ENCODE measurements at regions not wholly inside any gene's neighbourhood (a gene's known extent, or its start where the extent isn't known, plus 50 kb on each side); places are given as distances from the start of the nearest gene placed in this dataset.
"Not testable (repeated sequence)": the region's sequence is repeated elsewhere in the genome, so short reads cannot be mapped to it uniquely, and the experiment has no call there.

DNA sequence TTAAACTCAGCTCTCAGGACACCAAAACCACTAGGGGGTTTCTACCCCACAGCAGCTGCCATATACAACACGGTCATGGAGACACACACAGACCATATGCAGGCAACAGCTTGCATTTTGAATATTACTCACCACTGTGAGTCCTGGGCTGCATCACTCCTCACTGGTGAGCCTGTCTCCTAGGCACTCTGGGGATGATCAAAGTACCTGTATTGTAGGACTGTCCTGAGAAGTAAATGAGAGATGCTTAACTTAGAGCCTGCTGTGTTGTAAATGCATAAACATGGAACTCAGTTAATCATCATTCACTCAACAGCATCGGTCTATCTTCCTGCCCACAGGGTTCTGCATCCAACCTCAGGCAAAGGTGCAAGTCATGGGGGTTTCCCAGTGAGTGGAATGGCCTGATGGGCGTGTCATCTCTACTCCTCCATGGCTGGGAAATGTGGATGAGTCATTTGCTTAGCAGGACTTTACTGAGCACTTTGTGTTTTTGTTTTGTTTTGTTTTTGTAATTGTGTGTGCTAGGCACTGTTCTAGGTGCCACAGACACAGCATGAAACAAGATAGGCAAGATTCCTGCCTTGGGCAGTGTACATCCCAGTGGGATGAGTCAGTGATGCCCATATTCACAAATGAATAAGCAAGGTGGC is 1141.2 kb upstream of the TMEM132C start:
- TF ChIP-seq, protein P1, sequence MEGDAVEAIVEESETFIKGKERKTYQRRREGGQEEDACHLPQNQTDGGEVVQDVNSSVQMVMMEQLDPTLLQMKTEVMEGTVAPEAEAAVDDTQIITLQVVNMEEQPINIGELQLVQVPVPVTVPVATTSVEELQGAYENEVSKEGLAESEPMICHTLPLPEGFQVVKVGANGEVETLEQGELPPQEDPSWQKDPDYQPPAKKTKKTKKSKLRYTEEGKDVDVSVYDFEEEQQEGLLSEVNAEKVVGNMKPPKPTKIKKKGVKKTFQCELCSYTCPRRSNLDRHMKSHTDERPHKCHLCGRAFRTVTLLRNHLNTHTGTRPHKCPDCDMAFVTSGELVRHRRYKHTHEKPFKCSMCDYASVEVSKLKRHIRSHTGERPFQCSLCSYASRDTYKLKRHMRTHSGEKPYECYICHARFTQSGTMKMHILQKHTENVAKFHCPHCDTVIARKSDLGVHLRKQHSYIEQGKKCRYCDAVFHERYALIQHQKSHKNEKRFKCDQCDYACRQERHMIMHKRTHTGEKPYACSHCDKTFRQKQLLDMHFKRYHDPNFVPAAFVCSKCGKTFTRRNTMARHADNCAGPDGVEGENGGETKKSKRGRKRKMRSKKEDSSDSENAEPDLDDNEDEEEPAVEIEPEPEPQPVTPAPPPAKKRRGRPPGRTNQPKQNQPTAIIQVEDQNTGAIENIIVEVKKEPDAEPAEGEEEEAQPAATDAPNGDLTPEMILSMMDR (IDR thresholded peaks at IDR 0.05): no peak
- Mint-ChIP-seq H3K4me3 (ENCODE audit: unreplicated experiment) (no peak overlapping the region), H3K4me1 (ENCODE audit: unreplicated experiment) (peaks cover 4% of the 10 kb centered on the region), H3K9me3 (ENCODE audit: unreplicated experiment) (no peaks in the 10 kb centered on the region), H3K27me3 (ENCODE audit: unreplicated experiment) (peaks cover 7% of the 10 kb centered on the region), H3K27ac (ENCODE audit: unreplicated experiment) (no peak overlapping the region), H3K36me3 (ENCODE audit: unreplicated experiment) (no peaks in the 10 kb centered on the region)
- DNase-seq (ENCODE audit: extremely low spot score, unreplicated experiment): no peak

DNA sequence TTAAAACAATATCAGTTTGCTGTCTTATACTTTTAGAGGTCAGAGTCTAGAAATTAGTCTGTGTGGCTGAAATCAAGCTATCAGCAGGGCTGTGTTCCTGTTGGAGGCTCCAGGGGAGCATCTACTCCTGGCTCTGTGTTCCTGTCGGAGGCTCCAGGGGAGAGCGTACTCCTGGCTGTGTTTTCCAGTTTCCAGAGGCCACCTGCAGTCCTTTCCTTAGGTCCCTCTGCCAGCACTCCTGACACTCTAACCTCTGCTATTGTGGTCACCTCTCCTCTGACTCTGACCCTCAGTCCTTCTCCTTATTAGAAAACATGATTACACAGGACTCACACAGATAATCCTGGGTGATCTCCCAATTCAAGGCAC is 1140.7 kb upstream of the TMEM132C start:
- TF ChIP-seq, protein P1 (IDR thresholded peaks at IDR 0.05): no peak
- Mint-ChIP-seq H3K4me1 (ENCODE audit: unreplicated experiment) (peaks cover 4% of the 10 kb centered on the region), H3K27me3 (ENCODE audit: unreplicated experiment) (peaks cover 7% of the 10 kb centered on the region), H3K4me3 (ENCODE audit: unreplicated experiment) (no peak overlapping the region), H3K27ac (ENCODE audit: unreplicated experiment) (no peak overlapping the region), H3K36me3 (ENCODE audit: unreplicated experiment) (no peaks in the 10 kb centered on the region), H3K9me3 (ENCODE audit: unreplicated experiment) (no peaks in the 10 kb centered on the region)
- DNase-seq (ENCODE audit: extremely low spot score, unreplicated experiment): no peak

DNA sequence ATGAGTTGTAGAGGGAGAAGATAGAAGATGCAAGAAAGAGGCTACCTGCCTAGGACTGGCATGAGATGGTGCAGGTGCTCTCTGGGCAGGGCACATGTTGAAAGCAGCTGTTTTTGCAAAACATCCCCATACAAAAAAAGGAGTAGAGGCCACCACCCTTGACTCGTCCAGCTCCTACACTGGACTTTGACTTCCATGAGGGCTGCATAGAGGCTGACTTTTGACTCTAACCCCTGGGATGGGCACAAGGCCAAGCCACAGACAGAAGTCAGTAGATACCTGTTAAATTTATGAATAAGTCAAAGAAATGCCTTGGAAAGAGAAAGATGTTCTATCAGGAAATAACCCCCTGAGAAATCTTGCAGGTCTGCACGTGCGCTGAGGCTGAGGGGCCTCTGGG is 1139.1 kb upstream of the TMEM132C start:
- H3K27me3 Mint-ChIP-seq (ENCODE audit: unreplicated experiment): peaks cover 13% of the 10 kb centered on the region
- no peak overlapping the region for H3K4me3 Mint-ChIP-seq (ENCODE audit: unreplicated experiment)
- TF ChIP-seq, protein P1 (IDR thresholded peaks at IDR 0.05): no peak
- H3K9me3 Mint-ChIP-seq (ENCODE audit: unreplicated experiment): no peaks in the 10 kb centered on the region
- H3K27ac Mint-ChIP-seq (ENCODE audit: unreplicated experiment): no peak overlapping the region
- peaks cover 4% of the 10 kb centered on the region for H3K4me1 Mint-ChIP-seq (ENCODE audit: unreplicated experiment)
- no peak for DNase-seq (ENCODE audit: extremely low spot score, unreplicated experiment)
- H3K36me3 Mint-ChIP-seq (ENCODE audit: unreplicated experiment): no peaks in the 10 kb centered on the region

DNA sequence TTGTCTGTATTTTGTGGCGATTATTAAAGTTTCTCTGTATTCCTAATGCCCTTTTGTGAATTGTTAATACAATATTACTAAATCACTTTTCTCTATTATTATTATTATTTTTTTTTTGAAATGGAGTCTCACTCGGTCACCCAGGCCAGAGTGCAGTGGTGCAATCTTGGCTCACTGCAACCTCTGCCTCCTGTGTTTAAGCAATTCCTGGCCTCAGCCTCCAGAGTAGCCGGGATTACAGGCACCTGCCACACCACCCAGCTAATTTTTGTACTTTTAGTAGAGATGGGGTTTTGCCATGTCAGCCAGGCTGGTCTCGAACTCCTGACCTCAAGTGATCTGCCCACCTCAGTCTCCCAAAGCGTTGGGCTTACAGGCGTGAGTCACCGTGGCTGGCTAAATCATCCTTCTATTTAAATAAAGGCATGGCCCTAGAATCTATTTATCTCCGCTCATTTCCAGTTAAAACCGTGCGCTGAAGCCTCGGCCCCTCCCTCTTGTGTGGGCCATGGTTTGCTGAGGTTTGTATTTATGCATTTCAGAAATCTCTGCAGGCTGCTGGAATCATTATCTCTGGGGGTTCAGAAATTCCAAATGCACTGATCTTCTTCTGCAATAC is 1136.4 kb upstream of the TMEM132C start:
- H3K27me3 Mint-ChIP-seq (ENCODE audit: unreplicated experiment): peaks cover 13% of the 10 kb centered on the region
- H3K4me3 Mint-ChIP-seq (ENCODE audit: unreplicated experiment): no peak overlapping the region
- H3K27ac Mint-ChIP-seq (ENCODE audit: unreplicated experiment): no peak overlapping the region
- peaks cover 4% of the 10 kb centered on the region for H3K4me1 Mint-ChIP-seq (ENCODE audit: unreplicated experiment)
- TF ChIP-seq, protein P1 (IDR thresholded peaks at IDR 0.05): no peak
- no peak for DNase-seq (ENCODE audit: extremely low spot score, unreplicated experiment)
- H3K9me3 Mint-ChIP-seq (ENCODE audit: unreplicated experiment): peaks cover 5% of the 10 kb centered on the region
- no peaks in the 10 kb centered on the region for H3K36me3 Mint-ChIP-seq (ENCODE audit: unreplicated experiment)

DNA sequence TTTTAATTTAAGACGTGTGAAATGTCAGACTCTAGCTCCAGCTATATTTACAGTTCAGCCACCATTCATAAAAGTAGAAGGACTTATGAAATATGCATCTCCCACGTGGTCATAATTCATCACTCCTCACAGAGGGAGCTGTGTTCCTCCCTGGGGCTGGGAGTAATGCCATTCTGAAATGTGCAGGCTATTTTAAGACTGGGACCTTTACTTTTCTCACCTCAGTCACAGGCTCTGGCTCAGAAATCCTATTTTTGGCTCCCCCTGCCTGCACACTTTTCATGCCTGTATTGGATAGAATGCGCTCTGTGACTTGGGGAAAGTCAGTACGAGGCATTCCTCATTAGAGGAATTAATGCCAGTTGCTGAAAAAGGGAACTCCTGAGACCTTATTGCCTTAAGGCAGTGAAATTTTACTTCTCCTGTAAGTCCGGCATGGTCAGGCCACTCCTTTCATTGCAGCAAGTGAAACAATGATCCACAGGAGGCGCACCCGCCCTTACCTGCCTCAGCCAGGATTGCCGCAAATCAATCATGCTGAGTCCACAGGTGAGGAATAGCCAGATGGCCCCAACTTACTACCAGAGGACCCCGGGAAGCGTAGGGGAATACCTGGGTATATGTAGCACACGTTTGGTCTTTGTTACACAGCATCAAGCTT is 1133.2 kb upstream of the TMEM132C start:
- peaks cover 5% of the 10 kb centered on the region for H3K9me3 Mint-ChIP-seq (ENCODE audit: unreplicated experiment)
- TF ChIP-seq, protein P1 (IDR thresholded peaks at IDR 0.05): no peak
- no peak overlapping the region for H3K4me3 Mint-ChIP-seq (ENCODE audit: unreplicated experiment)
- H3K36me3 Mint-ChIP-seq (ENCODE audit: unreplicated experiment): no peaks in the 10 kb centered on the region
- no peak overlapping the region for H3K27ac Mint-ChIP-seq (ENCODE audit: unreplicated experiment)
- H3K27me3 Mint-ChIP-seq (ENCODE audit: unreplicated experiment): peaks cover 10% of the 10 kb centered on the region
- H3K4me1 Mint-ChIP-seq (ENCODE audit: unreplicated experiment): no peaks in the 10 kb centered on the region
- no peak for DNase-seq (ENCODE audit: extremely low spot score, unreplicated experiment)

DNA sequence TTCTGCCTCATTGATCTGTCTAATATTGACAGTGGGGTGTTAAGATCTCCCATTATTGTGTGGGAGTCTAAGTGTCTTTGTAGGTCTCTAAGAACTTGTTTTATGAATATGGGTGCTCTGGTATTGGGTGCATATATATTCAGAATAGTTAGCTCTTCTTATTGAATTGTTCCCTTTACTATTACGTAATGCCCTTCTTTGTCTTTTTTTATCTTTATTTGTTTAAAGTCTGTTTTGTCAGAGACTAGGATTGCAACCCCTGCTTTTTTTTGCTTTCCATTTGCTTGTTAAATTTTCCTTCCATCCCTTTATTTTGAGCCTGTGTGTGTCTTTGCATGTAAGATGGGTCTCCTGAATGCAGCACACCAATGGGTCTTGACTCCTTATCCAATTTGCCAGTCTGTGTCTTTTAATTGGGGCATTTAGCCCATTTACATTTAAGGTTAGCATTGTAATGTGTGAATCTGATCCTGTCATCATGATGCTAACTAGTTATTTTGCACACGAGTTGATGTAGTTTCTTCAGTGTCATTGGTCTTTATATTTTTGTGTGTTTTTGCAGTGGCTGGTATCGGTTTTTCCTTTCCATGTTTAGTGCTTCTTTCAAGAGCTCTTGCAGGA is 1126.0 kb upstream of the TMEM132C start:
- not testable (repeated sequence) for H3K4me1 Mint-ChIP-seq (ENCODE audit: unreplicated experiment); DNase-seq (ENCODE audit: extremely low spot score, unreplicated experiment); H3K36me3 Mint-ChIP-seq (ENCODE audit: unreplicated experiment); H3K9me3 Mint-ChIP-seq (ENCODE audit: unreplicated experiment); H3K27ac Mint-ChIP-seq (ENCODE audit: unreplicated experiment); H3K4me3 Mint-ChIP-seq (ENCODE audit: unreplicated experiment); H3K27me3 Mint-ChIP-seq (ENCODE audit: unreplicated experiment)

All from osteocyte (in vitro differentiated cells).